Cerebellar nuclear complex (tissue), 1 donor: ENCODE measurements at regions not wholly inside any gene's neighbourhood (a gene's known extent, or its start where the extent isn't known, plus 50 kb on each side); places are given as distances from the start of the nearest gene placed in this dataset.
A peak's percentile ranks its signal among the peaks of the same experiment; 100 is the strongest.
"Not testable (repeated sequence)": the region's sequence is repeated elsewhere in the genome, so short reads cannot be mapped to it uniquely, and the experiment has no call there.

Source experiments
- DNase-seq, 2 experiments: peaks; one replicate each; lab custom pipeline; 2025; lab: John Stamatoyannopoulos, UW

DNA sequence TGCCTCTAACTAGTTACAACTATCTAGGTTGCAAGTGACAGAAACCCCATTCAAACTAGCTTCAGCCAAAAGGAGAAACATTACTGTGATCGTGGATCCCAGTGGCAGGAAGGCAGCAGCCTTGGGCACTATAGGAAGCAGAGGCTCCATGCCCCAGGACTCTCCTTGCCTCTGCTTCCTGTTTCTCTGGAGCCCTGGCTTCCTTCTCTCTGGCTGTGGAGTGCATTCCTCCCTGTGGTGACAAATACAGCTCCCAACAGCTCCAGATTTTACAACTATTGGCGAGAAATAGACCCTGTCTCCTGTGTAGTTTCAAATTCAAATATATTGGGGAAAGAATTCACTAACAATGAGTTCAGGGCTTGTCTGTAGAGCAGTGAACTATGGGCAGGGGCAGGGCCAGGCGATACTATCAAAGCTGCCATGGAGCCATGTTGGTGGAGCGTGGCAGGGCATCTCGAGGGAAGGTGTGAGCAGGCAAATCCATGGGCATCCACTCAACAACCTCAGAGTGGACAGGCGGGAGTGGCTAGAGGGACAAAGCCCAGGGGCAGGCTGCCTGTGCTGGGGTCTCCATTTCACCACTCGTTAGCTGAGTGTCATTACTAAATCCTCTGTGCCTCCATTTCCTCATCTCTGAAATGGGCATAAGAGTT lies 189.5 kb downstream of the ERCC6L2 start:
- DNase-seq = no peak

DNA sequence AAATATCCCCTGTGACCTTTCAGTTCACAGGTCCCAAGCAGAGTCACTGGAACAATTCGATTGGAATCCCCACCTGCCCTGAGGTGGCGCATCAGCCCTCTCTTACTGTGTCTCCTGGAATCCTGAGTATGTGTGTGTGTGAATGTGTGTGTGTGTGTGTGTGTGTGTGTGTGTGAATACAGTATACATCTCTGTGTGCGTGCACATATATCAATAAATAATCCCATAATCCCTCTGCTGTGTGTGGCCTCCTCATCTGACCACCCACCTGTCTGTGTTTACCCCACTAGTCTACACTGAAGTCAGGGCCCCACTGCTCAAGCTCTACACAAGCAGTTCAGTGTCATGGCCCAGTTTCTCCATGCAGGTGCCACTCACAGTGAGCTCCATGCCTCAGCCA lies 187.4 kb downstream of the ERCC6L2 start:
- no peak for DNase-seq

DNA sequence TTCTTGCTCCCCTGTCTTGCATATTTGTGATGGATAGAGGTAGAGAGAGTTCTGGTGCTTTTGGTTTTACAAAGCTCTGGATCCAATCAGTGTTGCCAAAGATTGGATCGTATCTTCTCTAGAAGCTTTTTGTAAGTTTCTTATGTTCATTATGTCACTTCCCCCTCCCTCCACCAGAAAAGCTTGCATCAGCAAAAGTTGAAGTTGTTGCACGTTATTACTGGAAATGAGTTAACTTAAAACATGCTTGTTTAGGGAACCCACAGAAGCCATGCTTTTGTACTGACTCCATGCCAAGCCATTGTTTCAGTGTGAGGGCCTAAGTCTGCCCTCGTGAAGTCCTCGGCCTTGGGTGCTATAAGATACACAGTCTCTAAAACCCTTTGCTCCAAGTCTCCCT lies 186.5 kb downstream of the ERCC6L2 start:
- DNase-seq = no peak

DNA sequence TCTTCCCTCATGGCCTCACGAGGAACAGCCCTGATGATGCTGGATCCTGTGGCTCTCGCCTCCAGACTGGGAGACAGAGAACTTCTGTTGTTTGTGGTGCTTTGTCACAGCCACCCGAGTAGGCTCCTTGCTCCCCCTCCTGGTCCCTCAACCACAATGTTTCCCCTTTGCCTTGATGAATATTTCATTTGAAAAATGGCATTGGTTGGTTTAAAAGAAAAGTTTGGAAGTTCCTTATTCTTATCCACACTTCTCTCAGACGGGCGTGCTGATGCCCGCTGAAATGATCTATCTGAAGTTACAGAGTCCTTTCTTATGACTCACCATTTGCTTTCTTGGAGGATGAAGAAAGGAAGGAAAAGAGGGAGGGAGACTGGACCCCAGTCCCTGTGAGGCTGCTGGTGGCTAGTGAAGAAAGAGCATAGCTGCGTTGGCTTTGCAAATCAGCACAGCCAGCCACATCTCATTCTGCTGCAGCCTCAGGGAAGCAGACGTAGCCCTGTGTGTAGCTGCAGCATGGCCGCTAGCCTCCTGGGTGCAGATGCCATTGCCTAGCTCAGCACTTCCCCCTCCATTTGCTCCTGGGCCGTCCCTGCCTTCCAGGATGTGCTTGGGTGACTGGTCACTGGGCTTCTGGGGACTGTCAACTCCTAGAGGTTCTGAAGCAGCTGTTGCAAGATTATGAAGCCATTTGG lies 185.9 kb downstream of the ERCC6L2 start:
- DNase-seq = no peak

DNA sequence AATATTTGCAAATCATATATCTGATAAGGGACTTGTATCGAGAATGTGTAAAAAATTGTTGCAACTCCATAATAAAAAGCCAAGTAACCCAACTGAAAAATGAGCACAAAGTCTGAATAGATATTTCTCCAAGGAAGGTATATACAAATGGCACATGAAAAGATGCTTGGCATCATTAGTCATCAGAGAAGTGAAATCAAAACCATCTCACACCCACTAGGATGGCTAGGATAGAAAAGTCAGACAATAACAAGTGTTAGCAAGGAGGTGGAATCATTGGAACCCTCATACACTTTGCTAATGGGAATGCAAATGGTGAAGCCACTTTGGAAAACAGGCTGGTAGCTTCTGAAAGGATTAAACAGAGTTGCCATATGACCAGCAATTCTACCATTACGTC lies 182.7 kb downstream of the ERCC6L2 start:
- no peak for DNase-seq

DNA sequence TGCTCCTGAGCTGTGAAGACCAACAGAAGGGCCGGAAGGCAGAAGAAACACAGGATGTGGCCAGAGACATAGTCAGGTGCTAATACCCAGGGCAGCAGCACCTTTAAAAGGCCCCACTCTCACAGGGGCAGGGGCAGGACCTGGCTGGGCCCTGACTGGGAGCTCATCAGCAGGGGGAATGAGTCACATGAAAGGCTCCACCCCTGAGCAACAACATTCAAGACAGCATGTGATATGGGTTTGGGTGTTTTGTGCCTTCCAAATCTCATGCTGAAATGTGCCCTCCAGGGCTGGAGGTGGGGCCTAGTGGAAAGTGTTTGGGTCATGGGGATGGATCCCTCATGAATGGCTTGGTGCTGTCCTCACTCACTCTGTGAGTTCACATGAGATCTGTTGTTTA lies 181.7 kb downstream of the ERCC6L2 start:
- DNase-seq = no peak

DNA sequence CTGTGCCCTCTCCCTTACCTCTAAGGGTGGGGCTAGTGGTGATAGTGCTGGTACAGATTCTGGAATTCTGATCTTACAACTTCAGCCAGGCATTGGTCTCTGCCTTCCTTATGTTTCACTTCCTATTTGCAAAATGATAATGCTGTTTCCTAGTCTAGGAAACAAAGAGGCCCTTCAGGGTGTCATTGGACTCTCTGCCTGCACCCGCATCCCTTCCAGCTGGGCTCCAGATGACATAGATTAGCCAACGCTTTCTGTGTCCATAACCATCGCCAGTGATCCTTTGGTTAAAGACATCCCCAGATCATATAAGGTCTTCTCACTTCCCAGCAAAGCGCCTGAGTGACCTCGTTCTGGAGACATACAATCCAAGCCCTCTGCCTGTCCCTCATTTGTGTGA lies 180.7 kb downstream of the ERCC6L2 start:
- no peak for DNase-seq

DNA sequence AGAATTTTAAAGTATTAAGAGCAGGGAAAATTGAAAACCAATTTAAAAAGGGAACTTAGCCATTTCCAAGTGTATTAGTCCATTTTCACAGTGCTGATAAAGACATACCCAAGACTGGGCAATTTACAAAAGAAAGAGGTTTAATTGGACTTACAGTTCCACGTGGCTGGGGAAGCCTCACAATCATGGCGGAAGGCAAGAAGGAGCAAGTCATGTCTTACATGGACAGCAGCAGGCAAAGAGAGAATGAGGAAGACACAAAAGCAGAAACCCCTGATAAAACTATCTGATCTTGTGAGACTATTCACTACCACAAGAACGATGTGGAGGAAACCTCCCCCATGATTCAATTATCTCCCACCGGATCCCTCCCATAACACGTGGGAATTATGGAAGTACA lies 178.8 kb downstream of the ERCC6L2 start:
- not testable (repeated sequence) for DNase-seq

DNA sequence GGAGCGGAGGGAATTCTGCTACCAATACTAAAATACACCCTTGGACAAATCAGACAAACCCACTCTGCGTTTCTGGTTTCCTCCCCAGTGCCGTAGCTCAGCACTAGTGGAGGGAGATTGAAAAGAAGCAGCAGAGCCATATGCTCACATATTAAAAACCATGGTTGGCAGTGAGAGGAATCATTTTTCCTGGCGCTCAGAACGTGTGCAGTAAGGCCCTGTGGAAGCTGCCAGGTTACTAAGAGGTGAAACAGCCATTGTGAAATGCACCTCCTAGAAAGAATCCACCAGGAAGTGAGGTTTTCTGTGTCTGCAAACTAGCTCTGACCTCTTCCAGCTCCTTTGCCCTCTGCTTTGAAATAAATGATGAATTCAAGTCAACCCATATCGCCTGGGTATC lies 177.2 kb downstream of the ERCC6L2 start:
- no peak for DNase-seq

DNA sequence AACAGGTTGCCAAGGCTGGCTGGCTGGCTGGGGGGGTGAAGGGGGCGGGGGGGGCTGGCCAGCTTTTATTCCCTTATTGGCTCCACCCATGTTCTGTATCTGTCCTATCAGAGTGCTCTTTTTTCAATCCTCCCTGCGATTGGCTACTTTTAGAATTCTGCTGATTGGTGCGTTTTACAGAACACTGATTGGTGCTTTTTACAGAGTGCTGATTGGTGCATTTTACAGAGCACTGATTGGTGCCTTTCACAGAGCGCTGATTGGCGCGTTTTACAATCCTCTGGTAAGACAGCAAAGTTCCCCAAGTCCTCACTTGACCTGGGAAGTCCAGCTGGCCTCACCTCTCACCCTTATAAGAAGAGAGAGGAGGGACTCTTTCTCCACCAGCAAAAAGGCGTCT lies 175.9 kb downstream of the ERCC6L2 start:
- DNase-seq = no peak

DNA sequence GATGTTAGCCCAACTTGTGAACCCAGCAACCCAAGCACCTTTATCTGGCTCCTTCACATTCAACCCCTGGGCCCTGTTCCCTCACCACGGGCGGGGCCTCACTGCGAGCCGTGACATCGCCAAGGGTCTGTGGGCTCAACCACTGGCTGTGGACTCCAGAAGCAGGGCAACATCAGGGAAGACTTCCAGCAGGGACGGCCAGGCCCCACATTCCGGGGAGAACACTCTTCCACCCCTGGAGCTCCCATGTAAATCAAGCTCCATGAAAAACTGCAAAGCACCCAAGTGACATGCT lies 175.3 kb downstream of the ERCC6L2 start:
- no peak for DNase-seq

DNA sequence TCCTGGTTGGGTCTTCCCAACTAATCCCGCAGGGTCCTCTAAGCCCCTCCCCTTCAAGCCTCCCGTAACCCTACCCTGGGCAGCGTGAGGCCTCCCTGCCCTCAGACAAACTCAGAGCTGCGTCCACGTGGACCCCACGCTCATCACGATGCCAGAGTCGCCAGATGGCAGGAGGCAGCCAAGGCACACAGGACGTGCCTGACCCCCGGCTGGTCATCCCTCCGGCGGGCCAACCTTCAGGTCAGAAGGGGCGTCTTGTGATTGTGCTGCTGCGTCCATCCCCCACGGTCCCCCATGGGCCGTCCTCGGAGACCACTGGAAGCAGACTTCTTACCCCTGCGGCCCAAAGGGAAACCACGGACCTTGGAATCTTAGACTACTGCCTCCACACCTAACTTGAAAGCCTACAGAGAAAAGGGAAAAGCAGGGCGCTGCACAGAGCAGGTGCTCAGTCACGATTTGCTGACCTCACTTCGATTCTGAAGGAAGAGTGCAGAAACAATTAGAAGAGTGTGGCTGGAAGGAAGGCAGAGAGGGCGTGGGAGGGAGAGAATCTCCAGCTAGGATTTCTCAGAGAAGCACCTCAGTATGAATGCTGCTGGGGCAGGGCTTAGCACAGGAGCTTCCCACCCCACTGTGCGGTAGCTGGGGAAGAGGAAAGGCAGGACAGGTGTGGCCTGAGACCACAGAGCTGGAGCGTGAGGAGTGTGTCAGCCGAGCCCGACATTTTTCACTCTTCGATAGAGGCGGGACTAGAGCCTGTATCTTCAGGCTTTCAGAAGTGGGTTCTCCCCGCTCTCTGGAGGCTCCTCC lies 174.8 kb downstream of the ERCC6L2 start:
- no peak for DNase-seq

DNA sequence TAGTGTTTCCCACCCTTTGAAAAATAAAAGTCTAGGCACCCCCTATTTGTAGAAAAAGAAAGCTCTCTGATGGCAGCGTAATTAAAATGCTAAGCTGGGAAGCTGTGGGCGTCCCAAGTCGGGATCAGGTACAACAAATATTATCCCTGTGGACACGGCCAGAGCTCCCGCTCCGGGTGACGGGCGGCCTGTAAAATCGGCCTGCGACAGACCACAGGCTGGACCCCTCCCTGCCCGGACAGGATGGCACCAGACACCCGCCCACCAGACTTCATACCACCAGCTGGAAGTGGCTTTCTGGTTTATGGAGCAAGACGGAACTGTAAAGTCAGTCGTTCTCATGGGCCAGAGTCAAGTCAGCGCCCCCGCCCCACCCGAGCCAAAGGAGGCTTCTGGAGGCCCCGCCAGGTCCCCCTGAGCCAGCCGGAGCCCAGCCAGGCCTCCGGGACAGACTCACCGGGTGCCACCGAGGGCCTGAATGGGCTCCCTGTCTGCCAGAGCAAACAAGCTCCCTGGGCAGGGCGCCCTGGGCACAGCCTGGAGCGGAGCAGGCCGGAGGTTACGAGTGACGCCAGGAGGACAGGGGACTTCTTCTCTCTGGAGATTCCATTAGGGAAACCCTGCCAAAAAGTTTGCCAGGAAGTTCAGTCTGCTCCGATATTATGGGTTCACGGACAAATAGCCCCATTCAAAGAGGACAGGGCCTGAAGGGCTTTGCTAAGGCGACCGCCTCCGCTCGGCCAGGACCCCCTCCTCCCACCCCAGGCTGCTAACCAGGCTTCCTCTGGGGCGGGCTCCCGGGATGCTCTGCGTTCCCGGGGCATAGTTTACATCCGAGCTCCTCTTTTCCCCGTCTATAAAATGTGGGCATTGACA lies 173.7 kb downstream of the ERCC6L2 start:
- DNase-seq = no peak

DNA sequence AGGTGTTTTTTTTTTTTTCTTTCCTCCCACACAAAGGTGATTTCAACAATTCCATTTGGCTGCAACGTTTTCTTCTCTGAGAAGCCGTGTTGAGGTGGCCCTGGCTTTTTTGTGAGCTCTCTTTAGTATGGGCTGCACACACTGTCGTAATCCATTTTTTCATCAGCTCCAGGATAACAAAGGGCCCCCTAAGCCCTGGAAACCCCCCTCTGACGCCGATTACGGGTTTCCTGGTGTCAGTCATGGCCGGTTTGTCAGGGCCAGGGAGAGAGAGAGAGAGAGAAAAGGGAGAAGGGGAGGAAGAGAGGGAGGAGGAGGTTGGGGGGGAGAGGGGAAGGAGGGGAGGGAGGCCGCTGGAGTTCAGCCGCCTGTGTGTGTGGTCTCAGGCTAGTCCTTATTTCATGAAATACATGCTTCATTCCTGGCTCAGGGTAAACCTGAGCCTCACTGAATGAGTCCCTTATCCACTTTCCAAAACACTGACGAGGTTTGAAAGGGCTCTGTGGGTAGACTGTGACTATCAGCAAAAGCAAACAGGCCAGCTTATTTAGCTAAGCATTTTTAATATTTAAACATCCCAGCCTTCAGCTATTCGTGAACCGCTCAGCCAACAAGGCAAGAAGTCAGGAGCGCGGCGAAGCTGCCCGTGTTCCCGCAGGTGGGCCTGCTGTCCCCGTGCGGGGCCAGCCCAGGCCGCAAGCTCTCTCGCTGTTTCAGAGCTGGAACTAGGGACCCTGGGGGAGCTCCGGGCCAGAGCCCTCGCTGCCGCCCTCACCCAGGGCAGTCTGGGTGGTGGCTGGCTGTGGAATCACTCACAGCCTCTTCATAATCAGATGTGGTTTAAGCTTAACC lies 172.8 kb downstream of the ERCC6L2 start:
- DNase-seq = no peak

DNA sequence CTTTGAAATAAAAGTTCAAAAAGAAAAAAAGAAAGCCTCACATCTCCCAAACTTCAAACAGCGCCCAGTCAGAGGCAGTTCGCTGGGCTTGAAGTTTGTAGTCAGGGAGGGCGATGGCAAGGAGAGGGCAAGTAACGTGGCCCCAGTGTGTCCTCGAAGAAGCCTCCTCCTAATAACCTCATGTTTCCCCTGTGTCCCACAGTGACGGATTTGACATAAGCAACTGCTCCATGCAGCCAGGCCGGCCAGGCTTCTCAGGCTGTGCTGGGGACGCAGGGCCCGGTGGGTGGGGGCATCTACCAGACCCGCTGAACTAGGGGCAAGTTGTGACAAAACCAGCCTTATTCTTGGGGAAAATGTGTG lies 172.2 kb downstream of the ERCC6L2 start:
- DNase-seq = no peak

DNA sequence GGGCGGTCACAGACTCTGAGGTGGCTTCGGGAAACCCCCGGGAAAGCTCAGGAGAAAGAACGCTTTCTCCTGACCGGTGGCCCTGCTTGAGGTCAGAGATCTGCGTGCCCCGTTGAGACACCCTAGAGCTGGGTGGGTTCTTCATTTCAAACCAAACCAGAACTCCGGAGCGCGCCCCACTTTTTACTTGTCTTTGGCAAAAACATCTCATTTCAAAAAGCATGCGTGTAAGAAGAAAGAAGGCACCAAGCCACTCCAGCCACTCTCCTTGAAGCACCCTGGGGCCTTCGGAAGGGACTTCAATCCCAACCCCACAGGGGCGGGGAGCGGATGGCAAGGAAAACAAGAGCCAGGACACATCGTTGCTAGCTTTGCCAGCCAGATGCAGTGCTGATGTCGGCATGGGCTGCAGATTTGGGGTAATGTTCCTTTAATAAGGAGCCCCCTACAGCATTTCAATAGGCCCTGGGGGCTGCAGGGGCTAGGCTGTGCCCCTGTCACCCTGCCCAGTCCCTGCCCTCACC lies 171.7 kb downstream of the ERCC6L2 start:
- DNase-seq = no peak

DNA sequence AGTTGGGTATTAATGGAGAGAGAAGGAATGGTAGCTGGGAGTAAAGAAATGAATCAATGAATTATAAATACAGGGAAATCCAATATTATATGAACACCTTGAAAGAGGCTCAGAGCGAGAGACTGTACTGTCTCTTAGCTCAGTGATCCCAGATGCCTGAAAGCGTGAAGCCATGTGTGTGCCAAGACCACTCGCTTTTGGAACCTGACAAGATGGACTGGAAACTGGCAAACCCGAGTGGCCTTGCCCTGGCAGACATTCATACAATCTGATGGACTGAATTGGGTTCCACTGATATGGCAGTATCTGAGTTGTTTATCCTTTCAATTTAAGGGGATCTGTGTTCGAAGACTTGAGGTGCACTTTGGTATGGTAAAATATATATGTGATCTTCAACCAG lies 170.3 kb downstream of the ERCC6L2 start:
- peak; percentile 18 to 49 for DNase-seq

DNA sequence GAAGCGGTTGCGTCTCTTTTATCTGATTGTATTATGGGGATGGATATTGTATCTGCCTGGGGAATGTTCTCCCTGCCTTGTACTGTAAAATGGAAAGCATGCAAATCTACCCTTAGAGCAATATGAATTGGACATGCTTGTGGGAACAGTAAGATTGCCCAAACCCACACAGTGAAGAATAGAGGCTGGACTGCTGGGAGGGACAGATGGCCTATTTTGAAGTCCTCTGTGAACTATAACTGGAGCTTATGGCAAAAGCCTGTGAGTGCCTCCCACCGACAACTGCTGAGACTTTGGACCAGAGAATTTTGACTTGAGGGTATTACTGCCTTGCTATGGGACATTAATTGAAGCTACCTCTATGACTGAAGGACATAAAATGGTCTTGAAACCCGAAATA lies 168.9 kb downstream of the ERCC6L2 start:
- peak; percentile 59 to 89 for DNase-seq

DNA sequence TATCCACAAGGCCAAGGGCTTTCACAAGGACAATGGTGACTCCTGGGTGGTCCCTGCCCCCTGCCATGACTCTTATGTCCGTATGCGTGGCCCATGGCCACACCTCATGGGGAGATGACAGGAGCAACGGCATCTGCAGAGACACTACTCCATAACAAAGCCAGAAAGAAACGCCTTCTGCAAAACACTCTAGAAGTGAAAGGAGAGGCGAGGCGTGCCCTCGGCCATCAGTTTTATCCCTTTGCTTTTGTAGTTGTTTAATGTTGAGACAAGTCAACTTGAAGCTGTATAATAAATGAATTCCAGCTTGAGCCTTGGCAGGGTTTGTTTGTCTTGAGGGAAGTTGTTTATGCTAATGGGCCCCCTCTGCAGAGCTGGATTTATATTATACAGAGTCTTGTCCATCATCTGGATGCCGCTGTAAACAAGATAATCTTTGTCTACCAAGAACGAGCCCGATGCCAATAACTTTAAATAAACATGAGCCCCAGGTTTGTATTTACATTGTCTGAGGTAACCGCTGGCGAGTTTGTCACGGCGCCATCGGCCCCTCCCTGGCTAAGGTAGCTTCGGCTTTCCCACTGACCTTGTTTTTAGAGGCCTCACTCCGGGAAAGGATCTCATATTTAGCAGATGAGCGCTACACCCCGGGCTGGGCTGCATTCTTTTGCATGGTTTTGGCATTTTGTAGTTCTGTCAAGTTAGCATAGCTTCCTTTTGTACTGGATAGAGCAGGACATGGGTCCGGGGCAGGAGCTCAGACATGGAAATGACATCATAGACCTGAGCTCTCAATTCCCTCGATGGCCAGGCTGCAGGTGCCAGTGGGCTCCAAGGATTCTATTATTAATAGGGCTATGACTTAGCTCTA lies 165.3 kb downstream of the ERCC6L2 start:
- no peak for DNase-seq

DNA sequence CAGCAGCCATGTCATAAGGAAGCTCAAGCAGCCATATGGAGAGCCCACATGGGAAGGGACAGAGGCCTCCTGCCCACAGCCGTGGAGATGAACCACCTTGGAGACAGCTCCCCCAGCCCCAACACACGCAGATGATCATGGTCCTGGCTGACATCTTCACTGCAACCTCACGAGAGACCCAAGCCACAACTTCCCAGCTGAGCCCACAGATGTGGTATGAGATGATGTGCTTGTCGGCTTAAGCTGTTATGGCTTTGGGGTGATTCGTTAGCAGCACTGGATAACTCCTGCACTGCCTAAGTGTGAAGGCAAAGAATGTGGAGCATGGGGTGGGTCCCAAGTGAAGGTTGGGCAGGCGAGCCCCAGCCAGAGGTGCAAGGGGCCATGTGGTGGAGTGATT lies 163.4 kb downstream of the ERCC6L2 start:
- DNase-seq = no peak
